Heart left ventricle (tissue), 13 donors: ENCODE measurements at regions not wholly inside any gene's neighbourhood (a gene's known extent, or its start where the extent isn't known, plus 50 kb on each side); places are given as distances from the start of the nearest gene placed in this dataset.

ENCODE experiments used
- CTCF ChIP-seq, 12 donors: fragments of 200-600 bp; sonication (generic) in 4 of 12; IDR thresholded peaks; one replicate each; pipeline versions ENCODE4 v1.5.0 to v1.8.0; 2018 to 2022; ENCODE audit warnings: antibody characterized with exemption in 12 of 12, mild to moderate bottlenecking in 5 of 12
- POLR2A ChIP-seq, 2 donors: fragments of 450-650 bp; IDR thresholded peaks; one replicate each; pipeline ENCODE4 v1.6.1; 2017; ENCODE audit warnings: antibody characterized with exemption in 2 of 2, mild to moderate bottlenecking in 2 of 2, moderate library complexity in 2 of 2
- donor health status: ischemic (EF 13 %, LVEDD 7.1; RV severe dilation, severe dysfunction).
- donor health status: DM: no; HTN: yes; CAD: no.
- donor health status: DM: no; HTN: no; CAD: no.
- donor health status: ischemic (EF 25% LVEDD 6.9; RV normal size, moderate dysfunction).
- donor health status: ischemic (EF 25% LVEDD 5.7; RV mildly dilated, moderate dysfunction).
- donor health status: ischemic (EF 35%, LVEDD 5.7; RV mildly dilated, moderate dysfunction).
- donor health status: nonischemic (EF 11% LVEDD 7.7; RV severe dilation, severe dysfunction).
- donor health status: DM: yes; HTN: yes; CAD: no.
- donor health status: PGD.
- donor health status: ischemic (EF 29% LVEDD 5.4; RV normal size, mild dysfunction).
- donor health status: nonischemic (EF 23%, LVEDD 6.1; RV moderate dilation, normal function).

- no peak for TF ChIP-seq CTCF (IDR thresholded peaks at IDR 0.05)
- no peak for TF ChIP-seq POLR2A (IDR thresholded peaks at IDR 0.05)
Observed at GRCh38 chr15:98121957-98122356, 161.5 kb downstream of the ARRDC4 start.
